ENCODE measurements at regions not wholly inside any gene's neighbourhood (a gene's known extent, or its start where the extent isn't known, plus 50 kb on each side); places are given as distances from the start of the nearest gene placed in this dataset.

- Histone ChIP-seq H3K4me3 (no peak overlapping the region), H3K4me2 (peak overlapping the region; percentile 59), H3K36me3 (no peaks in the 10 kb centered on the region), H4K20me1 (ENCODE audit: low read depth) (no peaks in the 10 kb centered on the region), H3F3A (ENCODE audit: low read depth) (no peaks in the 10 kb centered on the region), H3K4me1 (peaks cover 16% of the 10 kb centered on the region), H3K9ac (no peak overlapping the region), H3K27ac (no peak overlapping the region), H3K9me3 (ENCODE audit: low read depth) (no peaks in the 10 kb centered on the region), H3K27me3 (no peaks in the 10 kb centered on the region), H3K79me2 (ENCODE audit: low read depth) (no peaks in the 10 kb centered on the region), H2AFZ (replicated peaks) (no peak overlapping the region)
- TF ChIP-seq EZH2 (IDR thresholded peaks at IDR 0.05) (no peak), CTCF (IDR thresholded peaks at IDR 0.05) (no peak), EZH2phosphoT487 (IDR thresholded peaks at IDR 0.05) (no peak)
- Mint-ChIP-seq H3K27me3 (ENCODE audit: insufficient read depth, low read depth) (no peaks in the 10 kb centered on the region), H3K27ac (no peak overlapping the region), H3K4me1 (peaks cover 16% of the 10 kb centered on the region), H3K36me3 (peaks cover 3% of the 10 kb centered on the region), H3K4me3 (no peak overlapping the region), H3K9me3 (peaks cover 4% of the 10 kb centered on the region)
- DNase-seq (ENCODE audit: low spot score): peak; percentile 24
Measured at GRCh38 chr15:29471306-29471705, 201.7 kb upstream of the NSMCE3 start.

- no peak overlapping the region for H3K27ac Mint-ChIP-seq
- Histone ChIP-seq H3K4me2 (peak overlapping the region; percentile 59), H2AFZ (replicated peaks) (no peak overlapping the region), H3K9ac (no peak overlapping the region), H3K27me3 (no peaks in the 10 kb centered on the region), H3K79me2 (ENCODE audit: low read depth) (no peaks in the 10 kb centered on the region), H3K4me1 (peaks cover 16% of the 10 kb centered on the region), H3K27ac (no peak overlapping the region), H3K4me3 (no peak overlapping the region), H3K9me3 (ENCODE audit: low read depth) (no peaks in the 10 kb centered on the region), H3K36me3 (no peaks in the 10 kb centered on the region), H4K20me1 (ENCODE audit: low read depth) (no peaks in the 10 kb centered on the region), H3F3A (ENCODE audit: low read depth) (no peaks in the 10 kb centered on the region)
- H3K4me1 Mint-ChIP-seq: peaks cover 16% of the 10 kb centered on the region
- H3K36me3 Mint-ChIP-seq: peaks cover 3% of the 10 kb centered on the region
- no peaks in the 10 kb centered on the region for H3K27me3 Mint-ChIP-seq (ENCODE audit: insufficient read depth, low read depth)
- TF ChIP-seq EZH2 (IDR thresholded peaks at IDR 0.05) (no peak), CTCF (IDR thresholded peaks at IDR 0.05) (no peak), EZH2phosphoT487 (IDR thresholded peaks at IDR 0.05) (no peak)
- H3K4me3 Mint-ChIP-seq: no peak overlapping the region
- H3K9me3 Mint-ChIP-seq: peaks cover 4% of the 10 kb centered on the region
- DNase-seq (ENCODE audit: low spot score): no peak
Measured at GRCh38 chr15:29470794-29471193, 201.2 kb upstream of the NSMCE3 start.

- Mint-ChIP-seq H3K36me3 (peaks cover 3% of the 10 kb centered on the region), H3K4me1 (peaks cover 16% of the 10 kb centered on the region), H3K27ac (no peak overlapping the region), H3K9me3 (peaks cover 4% of the 10 kb centered on the region), H3K27me3 (ENCODE audit: insufficient read depth, low read depth) (no peaks in the 10 kb centered on the region), H3K4me3 (no peak overlapping the region)
- Histone ChIP-seq H3K9ac (no peak overlapping the region), H3F3A (ENCODE audit: low read depth) (no peaks in the 10 kb centered on the region), H2AFZ (replicated peaks) (no peak overlapping the region), H3K36me3 (no peaks in the 10 kb centered on the region), H3K4me2 (no peak overlapping the region), H3K4me3 (no peak overlapping the region), H4K20me1 (ENCODE audit: low read depth) (no peaks in the 10 kb centered on the region), H3K27me3 (no peaks in the 10 kb centered on the region), H3K27ac (no peak overlapping the region), H3K4me1 (peaks cover 16% of the 10 kb centered on the region), H3K9me3 (ENCODE audit: low read depth) (no peaks in the 10 kb centered on the region), H3K79me2 (ENCODE audit: low read depth) (no peaks in the 10 kb centered on the region)
- no peak for TF ChIP-seq EZH2 (IDR thresholded peaks at IDR 0.05)
- no peak for TF ChIP-seq CTCF (IDR thresholded peaks at IDR 0.05)
- no peak for TF ChIP-seq EZH2phosphoT487 (IDR thresholded peaks at IDR 0.05)
- DNase-seq (ENCODE audit: low spot score): no peak
Measured at GRCh38 chr15:29470311-29470710, 200.7 kb upstream of the NSMCE3 start.
